WERI-Rb-1 (cell line): ENCODE measurements at regions not wholly inside any gene's neighbourhood (a gene's known extent, or its start where the extent isn't known, plus 50 kb on each side); places are given as distances from the start of the nearest gene placed in this dataset.

ENCODE experiments used
- DNase-seq: peaks from one replicate; pipeline ENCODE4 v3.0.0-alpha.2; 2020
- H3K27ac ChIP-seq: fragments of 250-450 bp; sonication (Bioruptor Pico); 2 replicates; pipeline ENCODE4 v1.5.1; 2020; ENCODE audit warnings: mild to moderate bottlenecking, moderate library complexity
- H3K27me3 ChIP-seq: fragments of 250-450 bp; sonication (Bioruptor Pico); 2 replicates; pipeline ENCODE4 v1.5.1; 2021; ENCODE audit warnings: mild to moderate bottlenecking, low read depth, moderate library complexity; ENCODE audit not compliant: insufficient read depth, severe bottlenecking
- H3K36me3 ChIP-seq: fragments of 250-450 bp; sonication (Bioruptor Pico); 2 replicates; pipeline ENCODE4 v1.5.1; 2020; ENCODE audit warnings: mild to moderate bottlenecking, moderate library complexity
- H3K4me3 ChIP-seq: 2 replicates; pipeline ENCODE4 v1.5.1; 2011; ENCODE audit warnings: low read depth, mild to moderate bottlenecking, control low read depth, low read length
- H3K9me3 ChIP-seq: fragments of 250-450 bp; sonication (Bioruptor Pico); 2 replicates; pipeline ENCODE4 v1.5.1; 2021; ENCODE audit warnings: mild to moderate bottlenecking, moderate library complexity; ENCODE audit not compliant: severe bottlenecking
- CTCF ChIP-seq: IDR thresholded peaks from 2 replicates; pipeline ENCODE4 v1.5.1; 2011; ENCODE audit warnings: low read depth, mild to moderate bottlenecking, control low read depth, inconsistent platforms, low read length

DNA sequence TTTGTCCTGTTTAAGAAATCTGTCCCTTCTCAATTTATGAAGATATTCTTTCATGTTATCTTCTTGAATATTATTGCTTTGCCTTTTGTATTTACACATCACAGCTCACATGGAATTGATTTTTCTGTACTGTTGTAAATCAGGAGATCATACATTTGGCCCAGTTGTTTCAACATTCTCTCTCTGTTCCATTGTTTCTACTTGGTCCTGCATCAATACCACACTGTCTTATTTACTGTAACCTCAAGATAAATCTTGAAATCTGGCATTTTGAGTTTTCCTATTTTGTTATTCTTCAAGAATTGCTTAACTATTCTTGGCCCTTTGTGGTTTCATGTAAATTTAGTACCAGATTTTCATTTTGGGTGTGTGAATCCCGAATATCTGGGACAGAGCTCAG is 121.7 kb upstream of the CCN2 start:
- TF ChIP-seq CTCF = no peak
- Histone ChIP-seq H3K27ac (no peak overlapping the region), H3K4me3 (no peak overlapping the region), H3K27me3 (peaks cover 47% of the 10 kb centered on the region), H3K9me3 (no peaks in the 10 kb centered on the region), H3K36me3 (no peaks in the 10 kb centered on the region)
- DNase-seq = no peak

DNA sequence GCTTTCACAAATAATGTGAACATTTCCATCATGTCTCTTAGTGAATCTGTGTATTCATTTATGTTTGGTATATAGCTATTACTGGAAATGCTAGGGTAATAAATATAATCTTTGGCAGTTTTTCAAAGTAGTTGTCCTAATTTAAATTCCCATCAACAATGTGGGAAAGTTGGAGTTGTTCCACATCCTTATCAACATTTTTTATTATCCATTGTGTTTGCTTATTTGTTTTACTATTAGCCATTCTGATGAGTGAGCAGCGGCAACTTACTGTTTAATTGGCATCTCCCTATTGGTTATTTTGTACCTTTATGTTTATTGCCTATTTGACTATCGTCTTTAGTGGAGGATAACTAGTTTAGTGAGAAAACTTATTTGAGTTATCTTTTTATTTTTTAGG is 121.1 kb upstream of the CCN2 start:
- no peak for DNase-seq
- Histone ChIP-seq H3K36me3 (no peaks in the 10 kb centered on the region), H3K27ac (no peak overlapping the region), H3K4me3 (no peak overlapping the region), H3K9me3 (no peaks in the 10 kb centered on the region), H3K27me3 (peaks cover 47% of the 10 kb centered on the region)
- no peak for TF ChIP-seq CTCF

DNA sequence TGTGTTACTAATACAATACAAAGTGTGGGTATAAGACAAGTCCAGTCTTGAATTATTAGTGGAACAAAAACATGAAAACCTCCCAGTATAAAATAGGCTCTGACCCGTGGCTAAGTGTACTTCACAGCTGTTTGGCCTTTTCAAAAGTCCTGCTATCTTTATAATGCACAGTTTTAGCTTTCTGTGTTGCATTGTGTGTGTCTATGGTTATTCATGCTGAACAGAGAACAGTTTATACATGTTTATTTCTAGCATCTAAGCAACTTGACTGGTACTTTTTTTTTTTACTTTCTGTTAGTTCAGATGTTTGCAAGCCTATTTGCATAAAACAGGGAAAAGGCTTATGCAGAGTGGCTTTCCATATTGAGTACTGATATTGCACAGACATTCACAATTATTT is 119.2 kb upstream of the CCN2 start:
- no peak overlapping the region for H3K27ac ChIP-seq
- no peak for TF ChIP-seq CTCF

GRCh38 chr6:132068766-132069165 is 117.6 kb upstream of the CCN2 start:
- H3K9me3 ChIP-seq = no peaks in the 10 kb centered on the region
- H3K4me3 ChIP-seq = no peak overlapping the region
- no peak for TF ChIP-seq CTCF
- peaks cover 57% of the 10 kb centered on the region for H3K27me3 ChIP-seq
- no peaks in the 10 kb centered on the region for H3K36me3 ChIP-seq
- H3K27ac ChIP-seq = no peak overlapping the region
- no peak for DNase-seq

More for the DNA sequence above, 119.2 kb upstream of the CCN2 start:
- no peaks in the 10 kb centered on the region for H3K9me3 ChIP-seq
- peaks cover 42% of the 10 kb centered on the region for H3K27me3 ChIP-seq
- H3K36me3 ChIP-seq = no peaks in the 10 kb centered on the region
- no peak for DNase-seq
- H3K4me3 ChIP-seq = no peak overlapping the region

GRCh38 chr6:132067286-132067685 is 116.1 kb upstream of the CCN2 start:
- Histone ChIP-seq H3K27ac (no peak overlapping the region), H3K36me3 (no peaks in the 10 kb centered on the region), H3K27me3 (peaks cover 59% of the 10 kb centered on the region), H3K4me3 (no peak overlapping the region), H3K9me3 (no peaks in the 10 kb centered on the region)
- DNase-seq = no peak
- no peak for TF ChIP-seq CTCF

DNA sequence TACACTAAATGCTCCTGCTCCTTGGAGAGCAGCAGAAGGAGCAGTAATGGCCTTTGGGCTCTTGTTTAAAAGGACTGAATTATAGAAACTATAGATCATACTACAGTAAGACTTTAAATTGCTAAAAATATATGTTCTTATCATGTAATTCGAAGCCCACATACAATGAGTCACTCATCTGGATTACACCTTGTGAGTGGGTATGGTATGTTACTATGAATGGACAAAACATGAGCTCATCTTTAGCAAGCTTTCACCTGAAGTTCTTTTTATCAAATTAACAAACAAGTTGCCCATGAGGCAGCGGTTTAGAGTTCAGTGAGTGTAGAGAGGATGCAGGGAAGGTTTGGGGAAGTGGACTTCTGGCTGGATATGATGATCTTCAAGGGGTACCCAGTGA is 114.4 kb upstream of the CCN2 start:
- DNase-seq = no peak
- Histone ChIP-seq H3K27me3 (peaks cover 59% of the 10 kb centered on the region), H3K27ac (no peak overlapping the region), H3K4me3 (no peak overlapping the region), H3K9me3 (no peaks in the 10 kb centered on the region), H3K36me3 (no peaks in the 10 kb centered on the region)
- TF ChIP-seq CTCF = no peak
